DMS79 treated with DMSO at 0.1 percent for 48 hours (cell line): ENCODE measurements at regions not wholly inside any gene's neighbourhood (a gene's known extent, or its start where the extent isn't known, plus 50 kb on each side); places are given as distances from the start of the nearest gene placed in this dataset.

Source experiments
- DNase-seq: peaks from one replicate; lab custom pipeline; 2025; lab: John Stamatoyannopoulos, UW

- DNase-seq: no peak
These were observed 198.0 kb upstream of the PFN2 start for GRCh38 chr3:150168698-150169097.

GRCh38 chr3:150165396-150166094 is 194.8 kb upstream of the PFN2 start:
- DNase-seq: no peak

- DNase-seq: no peak
These were observed 190.3 kb upstream of the PFN2 start for GRCh38 chr3:150161011-150161410.

GRCh38 chr3:150158943-150159625 is 188.4 kb upstream of the PFN2 start:
- peak; percentile 34 for DNase-seq

- no peak for DNase-seq
These were observed 181.9 kb upstream of the PFN2 start for GRCh38 chr3:150152567-150152966.

GRCh38 chr3:150150633-150151032 is 179.9 kb upstream of the PFN2 start:
- DNase-seq: no peak

- DNase-seq: peak; percentile 96
These were observed 179.0 kb upstream of the PFN2 start for GRCh38 chr3:150149651-150150051.

- DNase-seq: no peak
These were observed 177.5 kb upstream of the PFN2 start for GRCh38 chr3:150148227-150148626.

GRCh38 chr3:150147776-150148175 is 177.1 kb upstream of the PFN2 start:
- DNase-seq: peak; percentile 71

GRCh38 chr3:150146991-150147761 is 176.5 kb upstream of the PFN2 start:
- no peak for DNase-seq

- DNase-seq: no peak
These were observed 175.0 kb upstream of the PFN2 start for GRCh38 chr3:150145659-150146058.

- DNase-seq: no peak
These were observed 173.6 kb upstream of the PFN2 start for GRCh38 chr3:150144191-150144708.

GRCh38 chr3:150142936-150143335 is 172.2 kb upstream of the PFN2 start:
- DNase-seq: no peak

GRCh38 chr3:150141790-150142326 is 171.2 kb upstream of the PFN2 start:
- no peak for DNase-seq

GRCh38 chr3:150140614-150141321 is 170.1 kb upstream of the PFN2 start:
- no peak for DNase-seq

GRCh38 chr3:150138824-150139223 is 168.1 kb upstream of the PFN2 start:
- no peak for DNase-seq

GRCh38 chr3:150136242-150136641 is 165.5 kb upstream of the PFN2 start:
- no peak for DNase-seq

- DNase-seq: no peak
These were observed 164.6 kb upstream of the PFN2 start for GRCh38 chr3:150135287-150135721.

- no peak for DNase-seq
These were observed 162.6 kb upstream of the PFN2 start for GRCh38 chr3:150133293-150133692.

GRCh38 chr3:150132101-150132749 is 161.5 kb upstream of the PFN2 start:
- DNase-seq: no peak

GRCh38 chr3:150131663-150132062 is 161.0 kb upstream of the PFN2 start:
- no peak for DNase-seq
